ENCODE measurements at regions not wholly inside any gene's neighbourhood (a gene's known extent, or its start where the extent isn't known, plus 50 kb on each side); places are given as distances from the start of the nearest gene placed in this dataset.

- no peak overlapping the region for H3K27ac ChIP-seq (ENCODE audit: insufficient read length, low read depth, low read length)
Observed at GRCh38 chr10:4279655-4280054, 494.6 kb upstream of the KLF6 start.

More at GRCh38 chr10:4279655-4280054, 494.6 kb upstream of the KLF6 start:
- no peak overlapping the region for H3K23ac ChIP-seq (ENCODE audit: insufficient read length, low read depth, low read length)
- H3T11ph ChIP-seq (ENCODE audit: low read length) = no peak overlapping the region
- no peak overlapping the region for H2BK5ac ChIP-seq (ENCODE audit: insufficient read length, low read length)
- no peaks in the 10 kb centered on the region for H3K27me3 Mint-ChIP-seq (ENCODE audit: low read depth)
- DNase-seq = no peak
- no peak overlapping the region for H2AFZ ChIP-seq (ENCODE audit: low read length)
- H4K20me1 ChIP-seq (ENCODE audit: control insufficient read depth, insufficient read depth, insufficient read length) = no peaks in the 10 kb centered on the region
- H3K27me3 ChIP-seq (ENCODE audit: insufficient read depth, low read length) = no peaks in the 10 kb centered on the region
- no peak overlapping the region for H2BK15ac ChIP-seq (ENCODE audit: low read depth, low read length)
- H3K4me2 ChIP-seq (ENCODE audit: insufficient read depth, insufficient read length, low read length) = no peak overlapping the region
- H2AK5ac ChIP-seq (ENCODE audit: insufficient read length, low read length) = no peak overlapping the region
- H3K4me1 Mint-ChIP-seq = peaks cover 12% of the 10 kb centered on the region in 2 experiments
- H3K56ac ChIP-seq (ENCODE audit: insufficient read length, low read depth, low read length) = no peak overlapping the region
- H3K79me2 ChIP-seq (ENCODE audit: insufficient read depth, low read length) = no peaks in the 10 kb centered on the region
- H4K8ac ChIP-seq (replicated peaks; ENCODE audit: insufficient read length, low read depth, low read length) = no peak overlapping the region
- H4K91ac ChIP-seq (ENCODE audit: insufficient read length, low read depth, low read length) = no peak overlapping the region
- no peak overlapping the region for H2BK20ac ChIP-seq (ENCODE audit: low read depth, low read length, poor library complexity, severe bottlenecking)
- no peak overlapping the region for H2BK120ac ChIP-seq (ENCODE audit: low read depth, low read length, poor library complexity, severe bottlenecking)
- no peaks in the 10 kb centered on the region; a peak in 3 of 7 replicates for H3K36me3 Mint-ChIP-seq (ENCODE audit: insufficient read depth in 1 of 3, low read depth in 3 of 3)
- WGBS (ENCODE audit: extremely low coverage, insufficient read length, low lambda C conversion rate) = no CpG with 5 or more reads among the region's 1 CpG
- H3K4ac ChIP-seq (ENCODE audit: low read depth, low read length) = no peak overlapping the region
- no peaks in the 10 kb centered on the region for H3K9me3 ChIP-seq (ENCODE audit: control insufficient read depth, low read depth, low read length)
- peaks cover 4% of the 10 kb centered on the region; the same call in 1 of the 2 replicates for H3K4me1 ChIP-seq (ENCODE audit: insufficient read depth, low read length)
- no peaks in the 10 kb centered on the region for H3K23me2 ChIP-seq (ENCODE audit: insufficient read length, low read depth, low read length, poor library complexity, severe bottlenecking)
- H3K9ac ChIP-seq (ENCODE audit: extremely low read depth, insufficient read length, low read length) = no peak overlapping the region
- TF ChIP-seq CTCF (conservative IDR thresholded peaks at IDR 0.05) = no peak
- no peak overlapping the region for H2BK12ac ChIP-seq (ENCODE audit: insufficient read length, low read depth, low read length)
- no peak overlapping the region for H3K27ac Mint-ChIP-seq
- no peak overlapping the region for H4K5ac ChIP-seq (ENCODE audit: insufficient read length, low read depth, low read length)
- H3K79me1 ChIP-seq (ENCODE audit: insufficient read depth, low read depth, low read length, poor library complexity, severe bottlenecking) = no peaks in the 10 kb centered on the region
- H3K9me3 Mint-ChIP-seq = peaks cover 0 to 2% of the 10 kb centered on the region in 2 experiments; a peak in 1 of 5 replicates
- no peak overlapping the region for H3K4me3 Mint-ChIP-seq
- no peak overlapping the region for H3K14ac ChIP-seq (ENCODE audit: insufficient read depth, low read length)
- H3K18ac ChIP-seq (ENCODE audit: insufficient read length, low read depth, low read length) = no peak overlapping the region
